ENCODE measurements at regions not wholly inside any gene's neighbourhood (a gene's known extent, or its start where the extent isn't known, plus 50 kb on each side); places are given as distances from the start of the nearest gene placed in this dataset.

GRCh38 chr3:24598695-24599470, 104.2 kb upstream of the THRB start:
- no peak for DNase-seq

GRCh38 chr3:24601066-24601939, 106.7 kb upstream of the THRB start:
- no peak for DNase-seq

GRCh38 chr3:24604215-24604614, 109.6 kb upstream of the THRB start:
- no peak for DNase-seq

DNA sequence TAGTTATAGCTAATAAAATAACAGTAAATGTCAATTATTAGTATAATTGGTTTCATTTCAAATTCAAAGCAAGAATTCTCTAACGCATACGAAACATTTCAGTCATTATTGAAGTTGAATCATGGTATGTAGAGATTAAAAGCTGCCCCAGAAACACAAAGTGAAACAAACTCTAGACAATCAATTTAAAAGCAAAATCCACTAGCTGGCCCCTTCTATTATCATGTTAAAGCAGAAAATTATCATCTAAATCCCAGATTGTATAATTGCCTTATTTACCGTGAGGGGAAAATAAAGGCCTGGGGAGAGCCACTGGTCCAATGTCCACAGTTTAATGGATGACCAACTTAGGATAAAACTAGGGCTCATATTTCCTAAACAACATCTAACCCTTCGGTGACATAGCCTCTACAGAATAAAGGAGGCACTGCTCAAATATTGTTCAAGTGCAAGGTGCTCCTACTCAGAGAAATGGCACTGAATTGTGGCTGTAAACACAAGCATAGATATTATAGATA, 110.9 kb upstream of the THRB start:
- no peak for DNase-seq

GRCh38 chr3:24607281-24607680, 112.6 kb upstream of the THRB start:
- DNase-seq, result no peak

- DNase-seq, result no peak
Observed at GRCh38 chr3:24608701-24609390, 114.2 kb upstream of the THRB start.

DNA sequence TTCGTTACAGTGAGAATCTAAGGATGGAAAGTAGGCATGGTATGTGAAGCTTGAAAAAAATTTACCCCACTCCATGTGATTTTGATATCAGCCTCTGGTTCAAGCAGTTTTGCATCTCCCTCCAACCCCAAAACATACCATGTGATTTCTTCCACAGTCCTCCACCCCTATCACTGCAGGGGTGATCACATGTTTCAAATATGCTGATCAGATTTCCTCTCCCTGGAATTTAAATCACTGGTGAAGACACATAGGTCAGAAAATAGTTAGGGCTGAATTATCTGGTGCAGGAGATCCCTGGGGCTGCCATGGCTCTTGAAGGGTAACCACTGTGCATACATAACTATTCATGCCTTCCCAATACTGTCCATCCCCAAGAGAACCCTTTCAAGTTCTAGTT, 119.7 kb upstream of the THRB start:
- no peak for DNase-seq

DNA sequence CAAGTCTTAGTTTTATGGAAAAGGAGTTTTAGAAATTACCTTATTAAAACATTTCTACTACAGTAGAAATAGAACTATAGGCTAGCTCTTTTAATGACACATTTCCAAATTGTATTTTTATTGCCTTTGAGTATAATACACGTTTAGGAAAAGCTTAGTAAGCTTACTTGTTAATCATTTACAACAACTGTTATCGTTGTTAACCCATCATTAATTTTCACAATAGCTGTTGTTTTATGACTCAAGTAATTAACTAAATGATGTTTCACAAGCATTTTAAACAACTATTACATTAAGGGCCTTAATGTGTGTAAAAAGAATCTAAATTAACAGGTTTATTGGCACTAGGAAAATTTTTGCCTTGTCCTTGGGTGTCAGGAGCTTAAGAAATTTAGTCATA, 120.5 kb upstream of the THRB start:
- no peak for DNase-seq

GRCh38 chr3:24616110-24616829, 121.6 kb upstream of the THRB start:
- no peak for DNase-seq

- no peak for DNase-seq
Observed at GRCh38 chr3:24622138-24622537, 127.5 kb upstream of the THRB start.

- no peak for DNase-seq
Observed at GRCh38 chr3:24622696-24623225, 128.1 kb upstream of the THRB start.

DNA sequence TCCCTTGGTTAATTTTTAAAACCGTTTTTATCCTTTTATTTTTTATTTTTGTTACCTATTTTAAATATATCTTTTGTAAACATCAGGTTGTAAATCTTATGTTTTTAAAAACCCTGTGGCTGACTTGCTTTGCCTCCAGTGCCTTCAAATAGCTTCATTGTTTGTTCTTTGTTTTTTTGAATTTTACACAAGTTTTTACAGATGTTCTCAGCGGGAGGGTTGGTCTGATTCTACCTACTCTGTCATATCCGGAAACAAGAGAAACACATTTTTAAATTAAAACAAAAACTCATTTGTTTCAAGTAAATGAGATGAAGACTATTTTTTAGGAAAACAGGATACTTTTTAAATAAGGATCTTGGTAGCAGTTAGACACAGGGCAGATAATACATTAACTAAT, 129.0 kb upstream of the THRB start:
- DNase-seq, result no peak

GRCh38 chr3:24624938-24625681, 130.5 kb upstream of the THRB start:
- DNase-seq, result no peak

- no peak for DNase-seq
Observed at GRCh38 chr3:24628523-24629258, 134.0 kb upstream of the THRB start.

DNA sequence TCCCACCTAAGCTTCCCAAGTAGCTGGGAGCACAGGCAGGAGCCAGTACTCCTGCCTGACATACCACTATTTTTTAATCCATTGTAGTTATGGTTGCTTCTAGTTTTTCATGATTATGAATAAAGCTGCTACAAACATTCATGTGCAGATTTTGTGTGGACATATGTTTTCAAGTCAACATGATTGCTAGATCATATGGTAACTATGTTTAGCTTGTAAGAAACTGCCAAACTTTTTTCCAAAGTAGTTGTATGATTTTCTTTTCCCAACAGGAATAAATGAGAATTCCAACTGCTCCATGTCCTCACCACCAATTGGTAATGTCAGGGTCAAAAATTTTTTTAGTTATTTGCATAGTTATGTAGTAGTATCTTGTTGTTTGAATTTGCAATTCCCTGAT, 136.8 kb upstream of the THRB start:
- no peak for DNase-seq

DNA sequence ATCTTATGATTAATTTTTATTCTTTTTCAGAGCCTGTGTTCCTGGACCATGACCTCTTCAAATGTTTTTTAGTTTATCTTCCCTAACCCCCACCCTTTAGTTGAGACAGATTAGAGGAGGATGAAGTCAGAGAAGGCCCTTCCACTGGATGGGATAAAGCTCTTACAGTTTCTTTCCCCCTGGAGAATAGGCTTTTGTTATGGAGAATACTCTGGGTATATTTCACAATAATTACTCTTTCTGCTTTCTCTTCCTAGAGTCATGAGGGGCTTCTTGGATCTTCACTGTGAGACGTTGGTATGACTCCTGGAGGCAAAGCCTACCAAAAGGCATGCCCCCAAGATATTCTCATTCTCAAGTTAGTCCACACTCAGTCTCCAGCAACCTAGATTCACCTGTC, 144.4 kb upstream of the THRB start:
- no peak for DNase-seq

DNA sequence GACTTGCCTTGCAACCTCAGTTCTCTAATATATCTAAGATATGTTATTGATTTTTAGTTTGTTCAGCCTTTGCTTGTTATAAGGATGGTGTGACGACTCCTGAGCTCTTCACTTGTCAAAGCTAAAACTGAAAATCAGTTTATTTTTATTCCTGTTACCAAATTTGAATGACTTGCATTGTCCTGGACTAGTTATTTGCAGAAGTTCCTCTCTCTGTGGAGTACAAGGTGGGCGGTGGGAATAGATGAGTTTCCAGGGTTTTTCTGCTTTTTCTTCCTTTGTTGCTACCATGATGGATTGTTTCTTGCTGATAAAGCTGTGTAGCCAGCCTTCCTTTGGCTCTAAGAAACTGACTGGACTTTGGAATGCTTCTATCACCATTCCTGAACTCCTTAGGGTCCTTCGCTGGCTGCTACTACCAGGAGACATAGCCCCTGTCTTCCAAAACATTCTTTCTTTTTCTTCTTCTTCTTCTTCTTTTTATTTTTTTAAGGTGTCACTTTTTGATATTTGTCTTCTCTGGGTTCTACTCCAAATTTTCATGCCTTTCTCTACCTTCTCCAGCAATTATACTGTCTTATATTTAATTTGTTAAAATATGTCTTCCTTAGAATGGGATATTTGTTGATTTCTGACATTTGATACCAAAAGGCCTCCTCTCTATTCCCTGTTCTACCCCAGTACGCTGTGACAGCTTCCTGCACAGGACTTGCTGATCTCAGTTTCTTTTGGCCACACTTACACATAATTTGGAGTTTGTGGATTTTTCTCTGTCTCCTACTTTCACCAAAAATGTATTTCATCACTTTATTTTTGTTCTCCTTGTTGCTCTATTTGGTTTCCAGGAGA, 145.1 kb upstream of the THRB start:
- no peak for DNase-seq

- DNase-seq, result no peak
Observed at GRCh38 chr3:24640330-24640877, 145.8 kb upstream of the THRB start.

DNA sequence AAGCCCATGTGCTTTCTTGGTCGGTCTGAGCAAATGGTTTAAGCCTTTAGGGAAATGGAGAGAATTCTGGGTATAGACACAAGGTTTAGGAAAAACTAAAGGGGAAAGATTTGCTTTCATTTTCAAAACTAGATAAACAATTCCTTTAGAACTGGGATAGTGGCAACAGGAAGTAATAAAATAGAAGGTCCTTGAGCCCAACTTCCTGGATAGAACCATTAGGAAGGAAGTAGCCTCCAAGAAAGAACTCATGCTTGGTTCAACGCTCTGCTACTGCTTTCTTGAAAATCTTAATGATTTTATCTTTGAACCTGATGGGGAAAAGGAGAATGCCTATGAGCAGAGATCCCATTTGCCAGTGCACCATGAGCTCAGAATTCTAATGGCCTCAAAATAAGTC, 147.0 kb upstream of the THRB start:
- no peak for DNase-seq

- no peak for DNase-seq
Observed at GRCh38 chr3:24645047-24645446, 150.4 kb upstream of the THRB start.

Data from NCI-H345 (cell line).